WTC11 (cell line): ENCODE measurements at regions not wholly inside any gene's neighbourhood (a gene's known extent, or its start where the extent isn't known, plus 50 kb on each side); places are given as distances from the start of the nearest gene placed in this dataset.
A peak's percentile ranks its signal among the peaks of the same experiment; 100 is the strongest.

Source experiments
- ATAC-seq: fragments of 200-7000 bp; cut with Tn5 transposase; 2 replicates; pipeline ENCODE4 v1.10.0; 2021; ENCODE audit warnings: mild to moderate bottlenecking, moderate library complexity
- CTCF ChIA-PET: fragments of 300-600 bp; sonication (Branson Sonifier 250); formaldehyde crosslinking; loops from one replicate; lab custom pipeline; 2021; ENCODE audit warnings: antibody characterized with exemption; lab: Charles Lee
- POLR2A ChIA-PET: fragments of 350-600 bp; sonication (Branson Sonifier 250); formaldehyde crosslinking; loops from one replicate; lab custom pipeline; 2021; ENCODE audit warnings: antibody characterized with exemption; lab: Charles Lee
- DNase-seq: peaks from one replicate; pipeline ENCODE4 v3.0.0; 2021; ENCODE audit warnings: low spot score
- H3K27ac Mint-ChIP-seq: 2 replicates; pipeline ENCODE4 v1.8.0; 2021; ENCODE audit warnings: mixed read lengths
- H3K27me3 Mint-ChIP-seq: 2 replicates; pipeline ENCODE4 v1.8.0; 2021; ENCODE audit warnings: low read depth, mild to moderate bottlenecking, moderate library complexity, mixed read lengths
- H3K36me3 Mint-ChIP-seq: 2 replicates; pipeline ENCODE4 v1.8.0; 2021; ENCODE audit warnings: mixed read lengths
- H3K4me1 Mint-ChIP-seq: 2 replicates; pipeline ENCODE4 v1.8.0; 2022; ENCODE audit warnings: mixed read lengths
- H3K4me3 Mint-ChIP-seq: 2 replicates; pipeline ENCODE4 v1.8.0; 2021; ENCODE audit warnings: mild to moderate bottlenecking, moderate library complexity, mixed read lengths
- H3K9me3 Mint-ChIP-seq: 2 replicates; pipeline ENCODE4 v1.8.0; 2021; ENCODE audit warnings: mixed read lengths
- AFF4 ChIP-seq: sonication (generic); formaldehyde crosslinking; IDR thresholded peaks from 2 replicates; pipeline ENCODE4 v1.8.1; 2023; ENCODE audit warnings: mild to moderate bottlenecking, missing genetic modification reagents, borderline replicate concordance
- ATF2 ChIP-seq: sonication (generic); formaldehyde crosslinking; IDR thresholded peaks from 2 replicates; pipeline ENCODE4 v1.8.1; 2022; ENCODE audit warnings: low read depth, missing genetic modification reagents, borderline replicate concordance
- CREB1 ChIP-seq: sonication (generic); formaldehyde crosslinking; IDR thresholded peaks from 2 replicates; pipeline ENCODE4 v1.8.0; 2023; ENCODE audit warnings: mild to moderate bottlenecking, missing genetic modification reagents
- CREM ChIP-seq: sonication (generic); formaldehyde crosslinking; IDR thresholded peaks from 2 replicates; pipeline ENCODE4 v1.8.1; 2022; ENCODE audit warnings: mild to moderate bottlenecking, missing genetic modification reagents, moderate library complexity
- CTCF ChIP-seq: fragments of 200-600 bp; IDR thresholded peaks from 2 replicates; pipeline ENCODE4 v1.8.0; 2022; ENCODE audit warnings: antibody characterized with exemption
- E2F5 ChIP-seq: sonication (generic); formaldehyde crosslinking; IDR thresholded peaks from 2 replicates; pipeline ENCODE4 v1.8.1; 2022; ENCODE audit warnings: mild to moderate bottlenecking, moderate library complexity, missing genetic modification reagents
- ELF4 ChIP-seq: sonication (generic); formaldehyde crosslinking; IDR thresholded peaks from 2 replicates; pipeline ENCODE4 v1.8.1; 2022; ENCODE audit warnings: low read depth, mild to moderate bottlenecking, moderate library complexity, missing genetic modification reagents
- EMX1 ChIP-seq: fragments of 250-450 bp; sonication (Bioruptor Pico); IDR thresholded peaks from 2 replicates; pipeline ENCODE4 v1.8.0; 2021; ENCODE audit warnings: mild to moderate bottlenecking
- ERG ChIP-seq: fragments of 250-450 bp; sonication (Bioruptor Pico); IDR thresholded peaks from 2 replicates; pipeline ENCODE4 v1.8.0; 2021; ENCODE audit warnings: mild to moderate bottlenecking
- FOXJ3 ChIP-seq: sonication (generic); formaldehyde crosslinking; IDR thresholded peaks from 2 replicates; pipeline ENCODE4 v1.9.0; 2021; ENCODE audit warnings: missing genetic modification reagents, mild to moderate bottlenecking, borderline replicate concordance
- GABPB1 ChIP-seq: sonication (generic); formaldehyde crosslinking; IDR thresholded peaks from 2 replicates; pipeline ENCODE4 v1.8.1; 2023; ENCODE audit warnings: mild to moderate bottlenecking, missing genetic modification reagents
- JUN ChIP-seq: sonication (generic); formaldehyde crosslinking; IDR thresholded peaks from 2 replicates; pipeline ENCODE4 v1.8.0; 2023; ENCODE audit warnings: mild to moderate bottlenecking, missing genetic modification reagents
- NFE2L1 ChIP-seq: sonication (generic); formaldehyde crosslinking; IDR thresholded peaks from 2 replicates; pipeline ENCODE4 v1.8.1; 2023; ENCODE audit warnings: missing genetic modification reagents
- NFYB ChIP-seq: sonication (generic); formaldehyde crosslinking; conservative IDR thresholded peaks from 2 replicates; pipeline ENCODE4 v1.8.0; 2022; ENCODE audit warnings: low read depth, missing genetic modification reagents
- RELA ChIP-seq: sonication (generic); formaldehyde crosslinking; IDR thresholded peaks from 2 replicates; pipeline ENCODE4 v1.8.1; 2022; ENCODE audit warnings: missing genetic modification reagents, mild to moderate bottlenecking, borderline replicate concordance
- SMAD4 ChIP-seq: sonication (generic); formaldehyde crosslinking; IDR thresholded peaks from 2 replicates; pipeline ENCODE4 v1.8.0; 2022; ENCODE audit warnings: mild to moderate bottlenecking, missing genetic modification reagents
- TEAD1 ChIP-seq: sonication (generic); formaldehyde crosslinking; IDR thresholded peaks from 2 replicates; pipeline ENCODE4 v1.8.0; 2022; ENCODE audit warnings: mild to moderate bottlenecking, missing genetic modification reagents
- ZBTB21 ChIP-seq: sonication (generic); formaldehyde crosslinking; IDR thresholded peaks from 2 replicates; pipeline ENCODE4 v1.8.1; 2023; ENCODE audit warnings: mild to moderate bottlenecking, missing genetic modification reagents, borderline replicate concordance
- ZNF121 ChIP-seq: sonication (generic); formaldehyde crosslinking; IDR thresholded peaks from 2 replicates; pipeline ENCODE4 v1.8.0; 2023; ENCODE audit warnings: missing genetic modification reagents
- TF ChIP-seq, protein P1 (sequence below): sonication (generic); formaldehyde crosslinking; IDR thresholded peaks from 2 replicates; pipeline ENCODE4 v1.8.1; 2023; ENCODE audit warnings: mild to moderate bottlenecking, missing genetic modification reagents

- Mint-ChIP-seq H3K4me1 (peaks cover 6% of the 10 kb centered on the region), H3K9me3 (peaks cover 40% of the 10 kb centered on the region), H3K36me3 (peaks cover 12% of the 10 kb centered on the region), H3K4me3 (no peak overlapping the region), H3K27me3 (no peaks in the 10 kb centered on the region), H3K27ac (no peak overlapping the region)
- no peak for TF ChIP-seq ZBTB21 (CRISPR knock-in tag)
- TF ChIP-seq TEAD1 (CRISPR knock-in tag): no peak
- ChIA-PET CTCF (no interaction called here), POLR2A (no interaction called here)
- DNase-seq (no peak), ATAC-seq (no peak)
These were observed 425.4 kb upstream of the PITX2 start for GRCh38 chr4:111048316-111048715.

- ChIA-PET CTCF (interaction anchor here (1.3 kb wide), 1 partner anchor 24 kb away, joined by 3 read pairs; no protein-coding TSS in a partner anchor), POLR2A (no interaction called here)
- H3K27ac Mint-ChIP-seq: no peak overlapping the region
- no peak overlapping the region for H3K4me3 Mint-ChIP-seq
- no peak for TF ChIP-seq EMX1 (CRISPR knock-in tag)
- TF ChIP-seq ATF2: no peak
- H3K9me3 Mint-ChIP-seq: no peaks in the 10 kb centered on the region
- H3K27me3 Mint-ChIP-seq: no peaks in the 10 kb centered on the region
- DNase-seq: no peak
- ATAC-seq: peak; percentile 85
- H3K4me1 Mint-ChIP-seq: peaks cover 10% of the 10 kb centered on the region
- H3K36me3 Mint-ChIP-seq: no peaks in the 10 kb centered on the region
These were observed 441.6 kb upstream of the PITX2 start for GRCh38 chr4:111064342-111064993.

DNA sequence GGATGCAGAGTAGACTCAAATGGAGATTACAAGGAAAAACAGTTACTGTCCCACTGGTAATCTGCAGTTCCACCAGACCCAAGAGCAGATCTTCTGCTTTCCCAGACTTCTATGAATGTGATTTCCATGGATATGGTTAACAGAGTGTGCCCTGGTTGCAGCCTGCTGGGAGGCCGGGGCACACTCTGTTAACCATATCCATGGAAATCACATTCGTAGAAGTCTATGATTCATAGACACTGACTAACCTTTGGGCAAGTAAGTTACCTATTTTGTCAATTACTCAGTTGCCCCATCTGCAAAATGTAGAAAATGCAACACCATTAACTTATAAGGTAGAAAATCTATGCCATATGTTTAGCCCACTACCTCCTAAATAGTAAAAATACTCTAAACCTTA lies 443.1 kb upstream of the PITX2 start:
- peaks cover 10% of the 10 kb centered on the region for H3K4me1 Mint-ChIP-seq
- no peak overlapping the region for H3K27ac Mint-ChIP-seq
- CTCF ChIA-PET: no interaction called here
- H3K9me3 Mint-ChIP-seq: no peaks in the 10 kb centered on the region
- TF ChIP-seq NFE2L1 (CRISPR knock-in tag): no peak
- no peak for TF ChIP-seq SMAD4 (CRISPR knock-in tag)
- no peak for TF ChIP-seq E2F5 (CRISPR knock-in tag)
- TF ChIP-seq CTCF: no peak
- TF ChIP-seq NFYB (CRISPR knock-in tag): no peak
- TF ChIP-seq EMX1 (CRISPR knock-in tag): no peak
- no peak for TF ChIP-seq ERG (CRISPR knock-in tag)
- TF ChIP-seq CREM (CRISPR knock-in tag): no peak
- no peak for TF ChIP-seq CREB1 (CRISPR knock-in tag)
- TF ChIP-seq ELF4: no peak
- TF ChIP-seq RELA (CRISPR knock-in tag): no peak
- ATAC-seq (no peak), DNase-seq (no peak)
- no peak overlapping the region for H3K4me3 Mint-ChIP-seq
- no peaks in the 10 kb centered on the region for H3K36me3 Mint-ChIP-seq
- POLR2A ChIA-PET: no interaction called here
- H3K27me3 Mint-ChIP-seq: no peaks in the 10 kb centered on the region

- ChIA-PET POLR2A (no interaction called here), CTCF (no interaction called here)
- no peak for ATAC-seq
- H3K4me3 Mint-ChIP-seq: no peak overlapping the region
- H3K27ac Mint-ChIP-seq: no peak overlapping the region
- no peak for DNase-seq
- peaks cover 10% of the 10 kb centered on the region for H3K4me1 Mint-ChIP-seq
- no peaks in the 10 kb centered on the region for H3K27me3 Mint-ChIP-seq
- no peaks in the 10 kb centered on the region for H3K9me3 Mint-ChIP-seq
- H3K36me3 Mint-ChIP-seq: no peaks in the 10 kb centered on the region
- TF ChIP-seq CREM (CRISPR knock-in tag): no peak
- TF ChIP-seq AFF4 (CRISPR knock-in tag): no peak
- TF ChIP-seq JUN (CRISPR knock-in tag): no peak
- no peak for TF ChIP-seq GABPB1 (CRISPR knock-in tag)
- TF ChIP-seq FOXJ3 (CRISPR knock-in tag): no peak
- TF ChIP-seq, protein P1, sequence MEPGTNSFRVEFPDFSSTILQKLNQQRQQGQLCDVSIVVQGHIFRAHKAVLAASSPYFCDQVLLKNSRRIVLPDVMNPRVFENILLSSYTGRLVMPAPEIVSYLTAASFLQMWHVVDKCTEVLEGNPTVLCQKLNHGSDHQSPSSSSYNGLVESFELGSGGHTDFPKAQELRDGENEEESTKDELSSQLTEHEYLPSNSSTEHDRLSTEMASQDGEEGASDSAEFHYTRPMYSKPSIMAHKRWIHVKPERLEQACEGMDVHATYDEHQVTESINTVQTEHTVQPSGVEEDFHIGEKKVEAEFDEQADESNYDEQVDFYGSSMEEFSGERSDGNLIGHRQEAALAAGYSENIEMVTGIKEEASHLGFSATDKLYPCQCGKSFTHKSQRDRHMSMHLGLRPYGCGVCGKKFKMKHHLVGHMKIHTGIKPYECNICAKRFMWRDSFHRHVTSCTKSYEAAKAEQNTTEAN (CRISPR knock-in tag): no peak
- TF ChIP-seq ZNF121 (CRISPR knock-in tag): no peak
These were observed 443.6 kb upstream of the PITX2 start for GRCh38 chr4:111066447-111066846.
